PC-3 (cell line): ENCODE measurements at regions not wholly inside any gene's neighbourhood (a gene's known extent, or its start where the extent isn't known, plus 50 kb on each side); places are given as distances from the start of the nearest gene placed in this dataset.

ENCODE experiments used
- ATAC-seq: fragments of 200-7000 bp; cut with Tn5 transposase; 2 replicates; pipeline ENCODE4 v1.9.1; 2020; ENCODE audit warnings: mild to moderate bottlenecking, moderate library complexity
- BruUV-seq: library from RNA; stranded (reverse); fragments of 400-500 nt; replicated peaks from 2 replicates; lab custom pipeline; 2021; lab: Mats Ljungman, UMichigan
- CTCF ChIA-PET: fragments of 300-600 bp; sonication (Branson Sonifier 250); formaldehyde crosslinking; loops from one replicate; lab custom pipeline; 2022; ENCODE audit warnings: antibody characterized with exemption; lab: Charles Lee
- POLR2A ChIA-PET: fragments of 300-600 bp; sonication (Branson Sonifier 250); formaldehyde crosslinking; loops from one replicate; lab custom pipeline; 2022; ENCODE audit warnings: antibody characterized with exemption; ENCODE audit not compliant: unreplicated experiment; lab: Charles Lee
- DNase-seq: peaks from one replicate; pipeline ENCODE4 v3.0.0-alpha.2; 2015
- H2AFZ ChIP-seq: fragments of 300-600 bp; sonication (generic); 2 replicates; pipeline ENCODE4 v1.6.0; 2016; ENCODE audit warnings: antibody characterized with exemption, low read length
- H3F3A ChIP-seq: fragments of 300-600 bp; sonication (generic); one replicate; pipeline ENCODE4 v1.6.0; 2017; ENCODE audit warnings: antibody characterized with exemption, low read length, control low read depth, mild to moderate bottlenecking; ENCODE audit not compliant: unreplicated experiment
- H3K27ac ChIP-seq: fragments of 300-600 bp; sonication (generic); 2 replicates; pipeline ENCODE4 v1.5.1; 2016; ENCODE audit warnings: mild to moderate bottlenecking, low read length
- H3K27me3 ChIP-seq: fragments of 300-600 bp; sonication (generic); 2 replicates; pipeline ENCODE4 v1.6.1; 2016; ENCODE audit warnings: low read length, mixed read lengths
- H3K36me3 ChIP-seq: fragments of 300-600 bp; sonication (generic); 2 replicates; pipeline ENCODE4 v1.6.1; 2016; ENCODE audit warnings: low read depth, mixed run types, low read length, mixed read lengths
- H3K4me1 ChIP-seq: fragments of 300-600 bp; sonication (generic); 2 replicates; pipeline ENCODE4 v1.5.1; 2016; ENCODE audit warnings: low read length; ENCODE audit not compliant: insufficient read depth
- H3K4me2 ChIP-seq: fragments of 300-600 bp; sonication (generic); 2 replicates; pipeline ENCODE4 v1.6.0; 2016; ENCODE audit warnings: low read length
- H3K4me3 ChIP-seq: fragments of 300-600 bp; sonication (generic); 2 replicates; pipeline ENCODE4 v1.5.1; 2016; ENCODE audit warnings: mild to moderate bottlenecking, low read length, mixed read lengths
- H3K79me2 ChIP-seq: fragments of 300-600 bp; sonication (generic); 2 replicates; pipeline ENCODE4 v1.6.1; 2017; ENCODE audit warnings: low read length, mixed read lengths
- H3K9ac ChIP-seq: fragments of 300-600 bp; sonication (generic); 2 replicates; pipeline ENCODE4 v1.6.0; 2016; ENCODE audit warnings: mild to moderate bottlenecking, low read length
- H3K9me2 ChIP-seq: fragments of 300-600 bp; sonication (generic); replicated peaks from 2 replicates; pipeline ENCODE4 v1.6.1; 2016; ENCODE audit warnings: mixed run types, low read length, mixed read lengths
- H3K9me3 ChIP-seq: fragments of 300-600 bp; sonication (generic); 2 replicates; pipeline ENCODE4 v1.6.1; 2016; ENCODE audit warnings: low read length, mixed read lengths
- H4K20me1 ChIP-seq: fragments of 300-600 bp; sonication (generic); 2 replicates; pipeline ENCODE4 v1.6.1; 2016; ENCODE audit warnings: low read length, mixed read lengths
- EZH2 ChIP-seq: fragments of 300-600 bp; sonication (generic); IDR thresholded peaks from one replicate; pipeline ENCODE4 v1.6.1; 2017; ENCODE audit warnings: antibody characterized with exemption, mild to moderate bottlenecking, low read length; ENCODE audit not compliant: unreplicated experiment
- EZH2phosphoT487 ChIP-seq: fragments of 300-600 bp; sonication (generic); IDR thresholded peaks from 2 replicates; pipeline ENCODE4 v1.6.1; 2018; ENCODE audit warnings: mild to moderate bottlenecking, antibody characterized with exemption, low read length, borderline replicate concordance
- intact Hi-C: fragments of 100-400 bp; cut with micrococcal nuclease; formaldehyde crosslinking; loops from 2 replicates; pipeline ENCODE4 v1.9.0; 2023
- TF ChIP-seq, protein P1 (sequence below): fragments of 300-600 bp; sonication (generic); conservative IDR thresholded peaks from 2 replicates; pipeline ENCODE4 v1.5.1; 2017; ENCODE audit warnings: antibody characterized with exemption, low read depth, mild to moderate bottlenecking, low read length

- no peak for ATAC-seq
- Histone ChIP-seq H3K4me2 (no peak overlapping the region), H3K36me3 (no peaks in the 10 kb centered on the region), H3K79me2 (no peaks in the 10 kb centered on the region), H3K4me1 (no peaks in the 10 kb centered on the region), H3K27me3 (no peaks in the 10 kb centered on the region), H2AFZ (no peak overlapping the region), H3F3A (no peaks in the 10 kb centered on the region), H3K9me3 (no peaks in the 10 kb centered on the region), H3K9ac (no peak overlapping the region), H3K4me3 (no peak overlapping the region), H3K27ac (no peak overlapping the region), H3K9me2 (no peaks in the 10 kb centered on the region), H4K20me1 (no peaks in the 10 kb centered on the region)
- ChIA-PET POLR2A (no interaction called here), CTCF (no interaction called here)
- intact Hi-C loops = no loop called here
- DNase-seq = no peak
- BruUV-seq = no TSS peak
- TF ChIP-seq, protein P1, sequence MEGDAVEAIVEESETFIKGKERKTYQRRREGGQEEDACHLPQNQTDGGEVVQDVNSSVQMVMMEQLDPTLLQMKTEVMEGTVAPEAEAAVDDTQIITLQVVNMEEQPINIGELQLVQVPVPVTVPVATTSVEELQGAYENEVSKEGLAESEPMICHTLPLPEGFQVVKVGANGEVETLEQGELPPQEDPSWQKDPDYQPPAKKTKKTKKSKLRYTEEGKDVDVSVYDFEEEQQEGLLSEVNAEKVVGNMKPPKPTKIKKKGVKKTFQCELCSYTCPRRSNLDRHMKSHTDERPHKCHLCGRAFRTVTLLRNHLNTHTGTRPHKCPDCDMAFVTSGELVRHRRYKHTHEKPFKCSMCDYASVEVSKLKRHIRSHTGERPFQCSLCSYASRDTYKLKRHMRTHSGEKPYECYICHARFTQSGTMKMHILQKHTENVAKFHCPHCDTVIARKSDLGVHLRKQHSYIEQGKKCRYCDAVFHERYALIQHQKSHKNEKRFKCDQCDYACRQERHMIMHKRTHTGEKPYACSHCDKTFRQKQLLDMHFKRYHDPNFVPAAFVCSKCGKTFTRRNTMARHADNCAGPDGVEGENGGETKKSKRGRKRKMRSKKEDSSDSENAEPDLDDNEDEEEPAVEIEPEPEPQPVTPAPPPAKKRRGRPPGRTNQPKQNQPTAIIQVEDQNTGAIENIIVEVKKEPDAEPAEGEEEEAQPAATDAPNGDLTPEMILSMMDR = no peak
- TF ChIP-seq EZH2 (no peak), EZH2phosphoT487 (no peak)
These were observed 673.5 kb upstream of the NRXN1 start for GRCh38 chr2:51705417-51705816.

DNA sequence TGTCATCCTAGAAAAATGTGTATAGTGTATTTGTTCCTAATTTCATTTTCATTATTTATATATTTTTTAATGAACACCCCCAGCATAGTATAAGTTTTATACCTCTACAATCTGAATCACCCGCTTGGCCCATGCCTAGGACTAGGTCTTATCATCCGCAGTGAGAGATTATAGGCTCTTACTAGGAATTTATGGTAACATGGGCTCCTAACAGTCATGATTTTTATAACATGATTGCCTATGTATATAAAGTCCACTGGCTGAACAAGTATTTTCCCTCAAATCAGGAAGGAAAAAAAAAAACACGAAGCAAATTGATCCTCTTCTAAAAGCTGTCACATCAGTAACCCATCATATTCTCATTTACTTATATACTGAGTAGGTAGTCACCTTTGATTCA lies 666.1 kb upstream of the NRXN1 start:
- no peak for ATAC-seq

DNA sequence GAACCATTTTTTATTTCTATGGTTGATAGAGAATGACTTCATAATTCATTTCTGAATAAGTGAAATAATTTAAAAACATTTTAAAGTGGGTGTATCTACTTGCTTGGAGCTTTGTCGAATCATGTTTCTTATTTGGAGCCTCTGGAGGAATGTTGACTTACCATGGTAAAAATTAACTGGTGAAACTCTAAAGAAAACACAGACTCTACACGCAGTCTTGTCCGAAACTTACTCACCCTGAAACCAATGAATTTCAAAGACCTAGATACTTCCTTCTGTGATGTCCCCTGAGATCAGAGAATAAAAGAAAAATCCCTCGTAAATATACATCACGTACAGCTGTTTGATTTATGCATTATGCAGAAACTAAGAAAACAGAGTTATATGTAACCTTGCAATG lies 665.2 kb upstream of the NRXN1 start:
- POLR2A ChIA-PET = no interaction called here
- Histone ChIP-seq H3K27me3 (no peaks in the 10 kb centered on the region), H3K9me3 (no peaks in the 10 kb centered on the region), H4K20me1 (no peaks in the 10 kb centered on the region), H2AFZ (no peak overlapping the region), H3K36me3 (no peaks in the 10 kb centered on the region), H3K4me1 (no peaks in the 10 kb centered on the region), H3K27ac (no peak overlapping the region), H3K4me2 (no peak overlapping the region), H3K9ac (no peak overlapping the region), H3K9me2 (no peaks in the 10 kb centered on the region), H3K79me2 (no peaks in the 10 kb centered on the region), H3K4me3 (no peak overlapping the region), H3F3A (no peaks in the 10 kb centered on the region)
- no peak for ATAC-seq
- DNase-seq = no peak
- TF ChIP-seq, protein P1 = no peak
- no peak for TF ChIP-seq EZH2phosphoT487
- no peak for TF ChIP-seq EZH2
- CTCF ChIA-PET = no interaction called here
- no TSS peak for BruUV-seq
- intact Hi-C loops = no loop called here

More for the DNA sequence above, 666.1 kb upstream of the NRXN1 start:
- Histone ChIP-seq H4K20me1 (no peaks in the 10 kb centered on the region), H3K9ac (no peak overlapping the region), H3F3A (no peaks in the 10 kb centered on the region), H3K27me3 (no peaks in the 10 kb centered on the region), H3K4me2 (no peak overlapping the region), H2AFZ (no peak overlapping the region), H3K36me3 (no peaks in the 10 kb centered on the region), H3K4me1 (no peaks in the 10 kb centered on the region), H3K79me2 (no peaks in the 10 kb centered on the region), H3K9me2 (no peaks in the 10 kb centered on the region), H3K27ac (no peak overlapping the region), H3K4me3 (no peak overlapping the region), H3K9me3 (no peaks in the 10 kb centered on the region)
- DNase-seq = no peak
- intact Hi-C loops = no loop called here
- TF ChIP-seq, protein P1 = no peak
- TF ChIP-seq EZH2 = no peak
- no peak for TF ChIP-seq EZH2phosphoT487
- no TSS peak for BruUV-seq
- CTCF ChIA-PET = no interaction called here
- POLR2A ChIA-PET = no interaction called here
